LoVo (cell line): ENCODE measurements at regions not wholly inside any gene's neighbourhood (a gene's known extent, or its start where the extent isn't known, plus 50 kb on each side); places are given as distances from the start of the nearest gene placed in this dataset.
A peak's percentile ranks its signal among the peaks of the same experiment; 100 is the strongest.

Experiments
- DNase-seq: peaks from one replicate; pipeline ENCODE4 v3.0.0-alpha.2; 2016; ENCODE audit warnings: low spot score

DNA sequence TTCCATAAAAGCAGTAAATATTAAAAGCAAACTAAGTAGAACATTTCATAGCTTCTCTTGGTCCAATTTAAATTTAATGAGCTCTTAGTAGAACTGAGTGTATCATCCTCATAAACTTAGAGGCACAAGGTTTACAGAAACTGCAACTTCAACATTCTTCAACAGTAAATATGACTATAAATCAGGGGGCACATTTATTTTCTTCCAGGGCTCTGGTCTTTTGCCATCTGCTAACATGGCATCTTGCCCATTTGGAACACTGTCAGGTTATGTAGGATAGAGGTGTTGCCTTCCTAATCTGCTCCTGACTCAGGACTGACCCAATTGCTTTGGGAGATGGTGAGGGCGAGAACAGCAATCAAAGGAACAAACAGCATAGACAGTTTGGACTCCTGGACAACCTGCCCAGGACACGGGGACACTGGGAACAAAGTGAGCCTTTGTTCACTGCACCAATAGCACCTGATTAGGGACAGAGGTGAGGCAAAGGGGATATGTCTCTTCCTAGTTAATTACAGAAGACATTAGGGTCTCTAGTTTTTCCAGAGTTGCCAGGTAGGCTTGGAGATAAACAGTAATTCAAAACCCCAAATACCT lies 610.2 kb upstream of the ROBO2 start:
- DNase-seq, result no peak

DNA sequence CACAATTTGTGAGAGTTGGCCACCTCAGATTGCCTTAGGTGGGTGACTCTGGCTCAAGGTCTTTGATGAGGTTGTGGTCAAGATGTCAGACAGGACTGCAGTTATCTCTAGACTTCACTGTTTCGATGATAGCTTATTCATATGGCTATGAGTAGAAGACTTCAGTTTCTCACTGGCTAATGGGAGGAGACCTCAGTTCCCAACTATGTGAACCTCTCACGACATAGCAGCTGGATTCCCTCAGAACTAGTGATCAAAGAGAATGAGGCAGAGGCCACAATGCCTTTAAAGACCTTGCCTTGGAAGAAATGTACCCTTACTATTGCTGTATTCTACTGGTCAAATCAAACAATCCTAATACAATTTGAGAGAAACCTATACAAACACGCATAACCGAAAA lies 607.5 kb upstream of the ROBO2 start:
- DNase-seq, result no peak

DNA sequence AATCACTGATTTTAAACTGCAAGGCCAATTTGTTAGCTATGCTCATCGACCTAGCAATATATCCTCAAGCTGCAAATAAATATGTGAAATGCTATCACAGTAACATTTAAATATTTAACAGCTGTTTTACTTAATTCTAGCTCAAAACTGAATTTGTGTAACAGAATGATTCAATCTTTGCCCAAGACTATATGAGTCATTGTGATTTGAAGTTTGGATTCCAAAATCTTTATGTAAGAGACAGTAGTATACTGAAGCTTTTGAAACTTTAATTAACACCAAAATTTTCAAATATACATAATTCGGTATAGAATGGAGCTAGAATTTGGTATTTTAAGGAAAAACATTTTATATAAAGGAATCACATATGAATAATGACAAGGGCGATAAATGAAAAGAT lies 603.0 kb upstream of the ROBO2 start:
- DNase-seq, result no peak

DNA sequence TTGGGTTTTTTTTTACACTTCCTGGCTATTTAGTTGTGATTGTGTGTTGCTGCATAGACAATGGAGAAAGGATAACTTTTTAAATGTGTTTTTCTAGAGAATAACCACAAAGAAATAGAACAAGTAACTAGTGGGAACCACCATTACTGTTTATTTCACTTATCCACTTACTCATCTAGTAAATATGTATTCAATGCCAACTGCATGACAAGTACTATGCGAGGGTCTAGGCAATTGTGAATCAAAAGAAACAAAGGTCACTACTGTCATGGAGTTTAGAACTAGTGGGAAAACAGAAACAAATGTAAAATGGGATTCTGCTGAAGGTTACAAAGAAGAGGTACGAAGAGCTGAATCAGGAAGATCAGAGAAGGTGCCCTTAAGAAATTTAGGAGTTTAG lies 600.9 kb upstream of the ROBO2 start:
- DNase-seq, result no peak

DNA sequence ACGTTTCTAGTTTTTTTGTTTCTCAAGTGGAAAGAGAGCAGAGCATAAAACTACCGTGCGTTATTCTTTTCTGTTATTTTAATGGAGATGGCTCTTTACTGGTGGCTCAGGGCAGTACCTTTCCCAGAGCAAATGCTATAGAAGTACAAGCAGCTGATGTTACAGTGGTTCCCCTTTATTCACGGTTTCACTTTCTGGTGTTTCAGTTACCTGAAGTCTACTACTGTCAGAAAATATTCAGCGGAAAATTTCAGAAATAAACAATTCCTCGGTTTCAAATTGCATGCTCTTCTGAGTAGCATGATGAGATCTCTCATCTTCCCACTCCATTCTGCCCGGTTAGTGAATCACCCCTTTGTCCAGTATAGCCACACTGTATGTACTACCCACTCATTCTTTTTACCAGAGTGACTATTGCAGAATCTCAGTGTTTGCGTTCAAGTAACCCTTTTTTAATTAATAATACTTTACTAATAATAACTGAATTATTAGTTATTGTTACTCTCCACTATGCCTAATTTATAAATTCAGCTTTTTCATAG lies 597.5 kb upstream of the ROBO2 start:
- DNase-seq, result no peak

DNA sequence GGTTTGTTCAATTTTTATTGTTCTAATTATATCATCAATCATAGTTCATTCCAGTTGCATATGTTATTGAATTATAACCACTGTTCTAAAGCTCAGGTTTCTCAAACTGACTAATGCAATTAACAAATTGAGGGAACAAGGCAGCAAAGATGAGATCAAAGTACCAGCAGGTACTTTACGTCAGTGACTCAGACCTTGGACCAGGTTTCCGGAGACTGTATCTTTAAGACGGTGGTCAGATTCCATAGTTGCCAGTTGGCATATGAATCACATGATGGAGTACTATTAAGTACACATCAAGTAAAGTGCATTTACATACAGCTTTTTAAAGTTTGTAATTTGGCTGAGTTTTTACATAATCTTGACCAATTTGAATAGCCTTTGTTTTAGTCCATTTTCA lies 583.6 kb upstream of the ROBO2 start:
- DNase-seq, result peak; percentile 2

DNA sequence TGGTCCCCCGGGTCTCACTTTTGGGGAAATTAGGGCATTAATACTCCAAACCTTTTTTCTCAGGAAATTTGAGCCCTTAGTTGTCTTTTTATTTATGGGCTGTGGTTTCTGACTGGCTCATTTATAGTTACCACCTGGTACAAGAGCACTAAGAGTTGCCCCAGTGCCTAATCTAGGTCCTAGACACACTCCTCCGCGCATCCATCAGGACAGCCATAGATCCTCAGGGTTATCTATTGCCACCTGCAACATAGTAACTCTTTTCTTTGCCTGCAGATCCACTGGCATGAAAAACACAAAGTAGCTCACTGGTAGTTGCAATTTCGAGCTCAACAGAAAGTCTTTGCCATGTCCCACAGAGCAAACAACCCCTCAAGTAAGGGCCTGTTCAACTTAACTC lies 576.4 kb upstream of the ROBO2 start:
- DNase-seq, result no peak

DNA sequence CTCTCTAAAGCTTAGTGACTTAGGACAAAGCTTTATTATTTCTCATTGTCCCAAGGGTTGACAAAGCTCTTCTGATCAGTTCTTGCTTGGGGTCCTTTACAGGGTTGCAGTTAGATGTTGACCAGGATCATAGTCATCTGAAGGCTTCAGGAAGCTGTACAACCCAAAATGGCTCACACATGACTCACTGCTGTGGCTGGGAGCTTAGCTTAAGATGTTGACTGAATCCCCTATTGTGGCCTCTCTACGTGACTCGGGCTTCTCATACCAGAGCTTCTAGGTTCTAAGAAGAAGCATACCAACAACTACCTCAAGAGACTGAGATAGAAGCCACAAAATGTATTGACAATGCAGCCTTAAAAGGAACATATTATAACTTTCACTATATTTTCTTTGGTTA lies 569.6 kb upstream of the ROBO2 start:
- no peak for DNase-seq

DNA sequence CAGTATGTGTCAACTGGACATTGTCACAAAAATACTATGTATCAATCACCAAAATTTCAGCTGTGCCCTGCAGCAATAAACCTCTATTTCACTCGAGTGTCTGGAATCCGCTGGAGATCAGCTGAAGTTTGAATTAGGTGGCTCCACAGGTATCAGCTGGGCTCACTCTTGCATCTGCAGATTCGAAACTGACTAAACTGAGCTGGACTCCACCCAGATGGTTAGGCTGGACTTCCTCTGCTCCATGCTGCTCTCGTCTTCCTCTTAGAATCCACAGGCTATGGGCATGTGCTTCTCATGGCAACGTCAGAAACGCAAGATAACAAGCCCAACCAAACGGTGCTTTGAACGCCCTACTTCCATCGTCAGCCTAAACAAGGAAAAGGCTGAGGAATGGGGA lies 565.3 kb upstream of the ROBO2 start:
- no peak for DNase-seq

DNA sequence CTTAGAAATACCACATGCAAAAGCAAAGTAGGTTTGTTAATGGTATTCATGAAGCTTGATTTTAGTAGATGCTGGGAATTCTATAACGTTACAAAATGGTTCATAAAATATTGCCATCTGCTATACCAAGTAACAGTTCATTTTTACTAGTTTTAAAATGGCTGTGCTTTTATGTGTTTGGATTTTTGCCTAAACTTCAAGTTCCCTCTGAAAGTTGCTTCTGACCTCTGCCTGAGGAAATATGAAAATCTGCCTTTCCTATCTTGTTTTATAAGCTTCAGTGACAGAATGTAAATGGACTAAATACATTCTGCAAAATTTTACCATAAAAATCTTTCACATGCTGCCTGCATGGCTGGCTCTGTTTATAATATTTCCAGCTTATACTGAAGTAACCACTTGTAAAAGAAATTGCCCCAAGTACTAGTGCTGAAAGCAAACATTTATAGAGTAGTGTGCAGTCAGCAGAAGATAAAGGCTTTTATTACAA lies 560.7 kb upstream of the ROBO2 start:
- no peak for DNase-seq

DNA sequence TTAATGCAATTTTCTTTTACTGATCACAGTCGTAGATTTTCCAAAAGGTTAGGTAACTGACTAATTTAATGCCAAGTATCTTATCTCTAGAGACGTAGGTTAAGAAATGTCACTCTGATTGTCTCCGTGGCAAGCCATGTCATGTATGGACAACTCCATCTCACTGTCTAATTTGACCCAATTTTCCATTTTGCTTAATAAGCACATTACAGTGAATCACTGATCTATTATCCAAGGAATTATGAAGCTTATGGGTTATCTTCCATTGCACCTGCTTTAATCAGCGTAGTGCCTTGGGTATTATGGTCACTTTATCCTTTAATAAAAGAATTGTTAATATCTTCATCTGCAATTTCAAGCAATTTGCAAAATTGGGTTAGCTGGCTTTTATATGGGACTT lies 557.4 kb upstream of the ROBO2 start:
- no peak for DNase-seq

DNA sequence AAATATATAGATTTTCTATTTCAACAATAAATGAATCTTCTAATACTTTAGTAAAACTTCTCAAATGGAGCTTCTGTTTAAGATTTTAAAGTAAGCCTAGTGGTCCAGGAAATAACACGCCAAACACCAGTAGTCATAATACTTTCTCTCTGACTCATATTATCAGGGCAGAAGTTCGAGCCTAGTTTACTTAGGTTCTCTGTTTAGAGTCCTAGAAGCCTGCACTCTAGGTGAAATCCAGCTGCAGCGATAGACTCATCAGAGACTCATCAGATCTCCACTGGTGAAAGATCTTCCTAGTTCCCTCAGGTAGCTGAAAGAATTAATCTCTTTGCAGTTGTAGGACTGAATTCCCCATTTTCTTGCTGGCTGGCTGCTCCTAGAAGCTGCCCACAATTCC lies 552.5 kb upstream of the ROBO2 start:
- no peak for DNase-seq

DNA sequence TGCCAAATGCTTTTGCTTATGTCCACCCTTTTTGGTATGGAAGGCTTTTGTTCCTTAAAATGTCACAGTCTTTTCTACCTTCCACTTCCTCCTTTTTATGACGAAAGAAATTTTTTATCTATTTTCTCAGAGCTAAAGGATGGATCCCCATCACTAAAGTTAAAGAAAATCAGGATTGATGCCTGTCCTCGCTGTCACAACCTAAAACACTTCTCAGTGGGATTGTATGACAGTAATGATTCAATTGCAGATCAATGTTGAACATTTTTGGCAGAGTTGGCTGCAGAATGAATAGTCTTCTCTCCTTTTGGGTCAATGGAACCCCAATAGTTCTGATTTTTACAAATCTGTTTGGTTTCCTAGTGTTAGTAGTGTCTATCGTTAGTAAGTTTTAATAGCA lies 549.8 kb upstream of the ROBO2 start:
- no peak for DNase-seq

DNA sequence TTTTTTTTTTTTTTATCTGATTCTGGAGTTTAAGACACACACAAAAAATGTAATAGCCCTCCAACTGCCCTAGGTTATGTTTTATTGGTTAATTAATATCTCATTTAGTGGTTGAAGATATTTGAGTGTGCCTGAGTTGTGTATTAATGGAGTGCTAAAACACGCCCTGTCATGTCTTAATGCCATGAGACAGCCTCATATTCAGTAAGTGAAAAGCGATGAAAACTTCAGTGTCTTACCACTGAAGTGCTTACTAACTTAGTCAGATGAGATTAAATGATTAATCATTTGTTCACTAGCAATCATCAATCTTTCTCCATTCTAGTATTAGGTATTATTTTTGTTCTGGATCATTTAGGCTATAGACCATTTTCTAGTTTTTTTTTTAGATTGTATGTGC lies 544.7 kb upstream of the ROBO2 start:
- no peak for DNase-seq

DNA sequence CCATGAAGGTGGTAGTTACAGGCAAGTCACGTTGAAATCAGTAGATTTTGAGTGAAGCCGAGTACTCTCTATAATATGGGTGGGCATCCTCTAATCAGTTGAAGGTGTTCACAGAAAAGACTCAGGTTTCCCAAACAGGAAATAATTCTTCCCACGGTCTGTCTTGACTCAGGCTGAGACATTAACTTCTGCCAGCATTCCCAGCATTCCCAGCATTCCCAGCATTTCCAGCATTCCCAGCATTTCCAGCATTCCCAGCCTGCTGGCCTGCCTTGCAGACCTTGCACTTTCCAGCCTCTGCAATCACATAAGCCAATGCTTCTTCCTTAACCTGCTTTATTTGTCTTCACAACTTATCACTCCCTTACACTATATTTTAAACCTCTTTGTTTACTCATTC lies 542.3 kb upstream of the ROBO2 start:
- no peak for DNase-seq

DNA sequence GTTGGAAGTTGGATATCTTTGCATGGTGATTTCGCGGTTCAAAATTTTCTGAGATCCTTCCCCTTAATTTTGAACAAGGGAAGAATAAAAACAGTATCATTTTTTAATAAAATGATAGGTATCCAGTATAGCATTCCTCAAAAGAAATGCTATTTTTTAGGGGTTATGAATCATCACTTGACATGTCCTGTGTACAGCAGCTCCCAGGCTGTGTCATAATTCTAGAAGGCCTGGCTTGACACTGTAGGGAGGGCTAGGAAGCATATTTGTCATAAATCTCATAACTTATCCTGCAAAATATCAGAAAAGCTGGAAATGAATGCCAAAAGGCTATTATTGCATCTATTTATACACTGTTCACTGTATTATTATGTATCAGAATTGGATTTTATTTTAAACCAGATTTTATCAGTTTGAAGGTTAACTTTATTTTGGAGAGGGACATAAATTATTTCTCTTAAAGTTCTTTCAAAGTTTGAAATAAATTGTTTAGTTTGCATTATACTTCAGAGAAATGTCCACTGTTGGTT lies 539.1 kb upstream of the ROBO2 start:
- no peak for DNase-seq

DNA sequence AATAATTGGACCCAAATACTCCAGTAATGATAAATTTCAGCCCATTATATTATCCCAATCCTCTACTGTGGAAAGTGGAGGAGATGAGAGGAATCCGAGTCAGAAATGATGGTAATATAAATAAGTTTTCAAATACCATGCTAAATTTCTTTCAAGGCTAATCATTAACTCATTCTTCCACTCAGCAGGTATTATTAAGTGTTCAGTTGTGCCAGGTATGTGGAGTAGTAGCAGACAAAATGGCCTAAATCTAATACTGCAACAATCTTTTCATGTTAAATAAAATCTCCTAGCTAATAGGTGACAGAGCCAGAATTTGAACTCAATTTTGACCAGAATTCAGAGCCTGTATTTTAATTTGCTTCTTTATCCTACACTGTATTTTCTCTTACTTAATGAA lies 538.6 kb upstream of the ROBO2 start:
- no peak for DNase-seq

DNA sequence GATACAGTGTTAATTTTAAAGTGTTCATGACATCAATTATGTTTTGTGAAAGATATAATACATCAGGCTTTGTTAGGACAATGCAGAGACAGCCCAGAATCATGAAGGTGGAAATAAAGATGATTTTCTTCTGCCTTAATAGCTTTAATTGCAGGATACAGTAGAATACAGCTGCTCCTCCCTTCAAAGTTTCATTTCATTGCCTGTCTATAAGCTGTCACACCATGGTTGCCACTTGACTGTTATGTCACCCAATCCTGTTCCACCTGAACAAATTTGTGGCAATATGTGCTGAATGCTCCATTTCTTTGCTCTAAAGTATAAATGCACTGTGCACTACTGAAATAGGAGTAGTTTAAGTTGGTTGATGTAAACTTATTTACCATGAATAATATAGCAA lies 537.8 kb upstream of the ROBO2 start:
- no peak for DNase-seq

DNA sequence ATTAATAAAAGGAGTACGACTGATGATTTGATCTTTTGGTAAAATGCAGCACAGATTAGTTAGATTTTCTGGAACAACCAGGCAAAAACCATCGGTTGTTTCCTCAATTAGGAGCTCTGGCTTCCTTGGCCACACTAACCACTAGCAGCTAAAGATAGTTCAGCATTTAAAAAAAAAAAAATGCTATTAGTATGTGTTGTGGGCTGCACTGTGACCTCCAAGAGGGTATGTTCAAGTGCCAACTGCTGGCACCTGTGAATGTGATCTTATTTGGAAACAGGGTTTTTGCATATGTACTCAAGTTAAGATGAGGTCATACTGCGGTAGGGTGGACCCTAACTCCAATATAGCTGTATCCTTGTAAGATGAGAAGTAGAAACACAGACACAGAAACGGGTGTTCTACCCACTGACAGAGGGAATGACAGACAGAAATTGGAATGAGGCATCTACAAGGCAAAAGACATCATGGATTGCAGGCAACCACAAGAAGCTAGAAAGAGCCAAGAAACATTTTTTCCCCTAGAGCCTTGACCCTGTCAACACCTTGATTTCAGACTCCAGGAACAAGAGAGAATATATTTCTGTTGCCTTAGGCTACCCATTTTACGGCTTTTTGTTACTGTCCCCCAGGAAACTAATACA lies 534.6 kb upstream of the ROBO2 start:
- no peak for DNase-seq

DNA sequence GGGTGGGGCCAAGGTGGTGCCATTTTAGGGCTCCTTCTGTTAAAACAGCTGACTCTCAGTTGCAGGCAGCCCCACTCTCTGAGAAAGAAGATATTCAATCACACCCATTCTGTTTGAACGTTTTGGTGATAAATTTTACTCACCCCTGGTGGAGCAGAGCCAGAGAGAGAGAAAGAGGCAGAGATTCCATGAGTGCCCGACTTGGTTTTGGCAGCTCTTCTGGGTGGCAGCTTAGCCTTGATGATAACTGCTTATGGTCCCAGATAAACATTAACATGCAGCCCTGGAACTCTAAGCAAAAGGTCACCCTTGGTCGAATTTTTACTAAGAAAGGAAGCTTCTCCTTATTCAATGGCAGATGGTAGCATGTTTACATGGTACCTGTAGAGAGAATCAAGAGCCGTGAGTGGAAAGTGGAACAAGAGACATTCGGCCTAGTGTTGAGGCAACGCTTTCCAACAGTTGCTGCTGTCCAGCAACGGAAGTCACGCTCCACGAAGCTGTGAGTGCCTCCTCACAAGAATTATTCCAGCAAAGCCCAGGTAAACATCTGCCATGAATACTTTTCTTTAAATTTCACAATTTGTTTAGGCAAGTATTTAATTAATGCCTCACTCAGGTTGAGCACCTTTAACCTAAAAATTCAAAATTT lies 530.6 kb upstream of the ROBO2 start:
- no peak for DNase-seq

DNA sequence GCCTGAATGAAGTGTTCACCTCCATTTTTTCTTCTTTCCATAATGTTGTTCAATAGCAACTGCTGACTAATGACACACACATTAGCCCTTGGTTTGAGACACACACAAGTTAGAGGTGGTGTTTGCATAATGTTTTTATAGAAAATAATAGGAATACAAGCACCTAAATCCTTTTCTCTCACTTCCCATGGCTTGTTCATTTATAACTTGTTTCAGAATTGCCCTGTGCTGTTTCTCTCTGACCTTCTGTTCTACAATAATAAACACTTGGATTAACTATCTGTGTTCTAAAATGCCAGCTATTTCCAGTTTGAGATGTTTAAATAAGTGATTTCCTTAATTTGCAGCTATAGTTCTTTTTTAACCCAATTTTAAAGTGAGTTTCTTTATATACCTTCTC lies 525.1 kb upstream of the ROBO2 start:
- no peak for DNase-seq

DNA sequence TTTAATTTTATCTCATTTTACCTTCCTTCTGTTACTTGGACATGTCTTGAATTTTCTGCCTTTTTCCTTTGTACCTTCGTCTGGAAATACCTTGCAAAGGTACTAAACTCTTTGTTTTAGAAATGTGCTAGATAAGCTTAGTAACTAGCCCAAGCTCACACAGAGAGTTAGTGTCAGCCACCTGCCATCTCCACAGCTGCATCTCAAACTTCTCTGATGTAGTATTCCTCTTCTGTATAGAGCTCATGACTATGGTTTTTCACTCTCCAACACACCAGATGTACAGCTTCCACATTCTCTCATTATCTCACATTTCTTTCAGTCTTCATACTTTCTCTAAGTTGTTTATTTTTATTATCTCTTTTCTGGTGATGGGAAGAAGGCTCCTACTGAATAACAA lies 516.6 kb upstream of the ROBO2 start:
- DNase-seq, result no peak

DNA sequence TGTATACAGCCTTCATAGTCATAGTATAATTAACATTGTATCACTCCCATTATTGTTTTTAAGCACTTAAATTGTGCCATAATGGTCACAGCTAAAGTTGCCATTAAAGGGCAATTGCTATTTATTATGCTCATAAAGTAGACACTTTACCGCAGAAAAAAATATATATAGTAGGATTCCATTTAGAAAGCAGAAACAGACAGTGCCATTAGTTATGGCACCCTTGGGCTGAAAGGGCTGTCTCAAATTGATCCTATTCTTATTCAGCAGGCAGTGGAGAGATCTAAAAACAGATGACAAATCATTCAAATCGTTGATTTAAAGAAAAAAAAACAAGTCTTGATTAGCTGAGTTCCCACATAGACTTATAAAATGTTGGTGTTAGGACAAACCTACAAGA lies 514.2 kb upstream of the ROBO2 start:
- no peak for DNase-seq
